Suprapubic skin (tissue), 3 donors: ENCODE measurements at regions not wholly inside any gene's neighbourhood (a gene's known extent, or its start where the extent isn't known, plus 50 kb on each side); places are given as distances from the start of the nearest gene placed in this dataset.

Source experiments
- POLR2A ChIP-seq, 2 donors: fragments of 450-650 bp; IDR thresholded peaks; one replicate each; pipeline ENCODE4 v1.6.1; 2017; ENCODE audit warnings: antibody characterized with exemption in 2 of 2, mild to moderate bottlenecking in 2 of 2, moderate library complexity in 2 of 2
- TF ChIP-seq, protein P1 (sequence below), 2 donors: fragments of 200-600 bp in 1 of 2; fragments of 450-650 bp in 1 of 2; sonication (generic) in 1 of 2; IDR thresholded peaks; one replicate each; pipeline ENCODE4 v1.5.1; 2016 to 2019; ENCODE audit warnings: antibody characterized with exemption in 2 of 2, mild to moderate bottlenecking in 1 of 2, moderate library complexity in 1 of 2

- no peak for TF ChIP-seq POLR2A (IDR thresholded peaks at IDR 0.05)
- TF ChIP-seq, protein P1, sequence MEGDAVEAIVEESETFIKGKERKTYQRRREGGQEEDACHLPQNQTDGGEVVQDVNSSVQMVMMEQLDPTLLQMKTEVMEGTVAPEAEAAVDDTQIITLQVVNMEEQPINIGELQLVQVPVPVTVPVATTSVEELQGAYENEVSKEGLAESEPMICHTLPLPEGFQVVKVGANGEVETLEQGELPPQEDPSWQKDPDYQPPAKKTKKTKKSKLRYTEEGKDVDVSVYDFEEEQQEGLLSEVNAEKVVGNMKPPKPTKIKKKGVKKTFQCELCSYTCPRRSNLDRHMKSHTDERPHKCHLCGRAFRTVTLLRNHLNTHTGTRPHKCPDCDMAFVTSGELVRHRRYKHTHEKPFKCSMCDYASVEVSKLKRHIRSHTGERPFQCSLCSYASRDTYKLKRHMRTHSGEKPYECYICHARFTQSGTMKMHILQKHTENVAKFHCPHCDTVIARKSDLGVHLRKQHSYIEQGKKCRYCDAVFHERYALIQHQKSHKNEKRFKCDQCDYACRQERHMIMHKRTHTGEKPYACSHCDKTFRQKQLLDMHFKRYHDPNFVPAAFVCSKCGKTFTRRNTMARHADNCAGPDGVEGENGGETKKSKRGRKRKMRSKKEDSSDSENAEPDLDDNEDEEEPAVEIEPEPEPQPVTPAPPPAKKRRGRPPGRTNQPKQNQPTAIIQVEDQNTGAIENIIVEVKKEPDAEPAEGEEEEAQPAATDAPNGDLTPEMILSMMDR (IDR thresholded peaks at IDR 0.05), result no peak
Measured at GRCh38 chr10:117468665-117469064, 73.9 kb upstream of the EMX2 start.
